GM19372 (cell line): ENCODE measurements at regions not wholly inside any gene's neighbourhood (a gene's known extent, or its start where the extent isn't known, plus 50 kb on each side); places are given as distances from the start of the nearest gene placed in this dataset.

ENCODE experiments used
- ATAC-seq: cut with Tn5 transposase; IDR thresholded peaks from one replicate; pipeline ENCODE4 v1.9.1; 2021; ENCODE audit warnings: mild to moderate bottlenecking, low read depth, moderate library complexity; ENCODE audit not compliant: unreplicated experiment

DNA sequence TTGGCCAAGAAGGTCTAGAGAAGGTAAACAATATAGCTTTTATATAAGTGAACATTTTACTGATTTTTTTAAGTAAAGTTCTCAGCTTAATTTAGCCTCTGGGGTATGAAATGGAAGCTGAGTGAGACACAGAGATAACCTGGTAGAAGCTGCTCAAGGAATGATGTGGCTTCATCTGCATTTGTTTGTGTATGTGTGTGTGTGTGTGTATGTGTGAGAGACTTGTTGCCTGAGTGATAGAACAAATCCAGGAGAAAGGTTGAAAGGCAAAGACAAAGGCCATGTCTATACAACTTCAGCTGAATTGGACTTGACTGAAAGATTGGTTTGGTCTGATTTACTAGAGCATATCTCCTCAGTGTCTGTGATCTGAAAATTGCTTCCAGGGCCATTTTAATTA lies 63.6 kb downstream of the PCDH7 start:
- ATAC-seq: no peak

DNA sequence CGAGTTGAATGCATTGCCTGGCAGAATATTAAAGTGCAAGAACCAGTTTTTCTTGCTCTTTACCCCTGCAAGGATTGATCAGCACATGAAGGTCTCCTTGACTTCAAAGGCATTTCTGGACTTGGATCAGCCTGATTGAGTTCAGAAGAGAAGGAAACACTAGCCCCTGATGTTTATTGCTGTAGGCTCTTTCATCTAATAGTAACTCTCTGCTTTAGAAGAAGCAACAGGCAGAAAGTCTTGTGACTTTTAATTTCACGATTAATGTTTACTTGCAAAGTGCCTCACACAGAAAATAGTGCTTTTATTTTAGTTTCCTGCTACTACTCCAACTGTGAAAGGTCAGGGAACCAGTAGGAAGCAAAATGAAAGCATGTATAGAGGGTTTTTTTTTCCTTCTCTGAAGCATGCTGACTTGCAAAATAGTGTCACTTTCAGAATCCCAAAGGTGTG lies 69.1 kb downstream of the PCDH7 start:
- ATAC-seq: no peak

DNA sequence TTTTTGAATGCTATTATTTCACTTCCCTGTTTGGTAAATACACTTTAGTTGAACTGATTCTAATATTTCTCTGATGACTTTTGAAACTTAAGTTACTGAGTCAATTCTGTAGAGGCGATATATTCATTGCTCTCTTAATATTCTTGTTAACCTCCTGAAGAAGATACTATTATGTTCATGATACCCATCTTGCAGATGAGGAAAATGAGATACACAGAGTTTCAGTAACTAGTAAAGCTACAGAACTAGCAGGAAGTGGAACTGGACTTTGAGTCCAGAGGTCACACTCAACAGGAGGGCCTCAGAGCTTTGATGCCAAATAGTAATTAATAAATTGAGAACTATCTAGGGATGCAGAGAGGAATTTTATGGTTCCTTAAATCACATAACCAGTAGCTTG lies 70.0 kb downstream of the PCDH7 start:
- ATAC-seq: no peak

DNA sequence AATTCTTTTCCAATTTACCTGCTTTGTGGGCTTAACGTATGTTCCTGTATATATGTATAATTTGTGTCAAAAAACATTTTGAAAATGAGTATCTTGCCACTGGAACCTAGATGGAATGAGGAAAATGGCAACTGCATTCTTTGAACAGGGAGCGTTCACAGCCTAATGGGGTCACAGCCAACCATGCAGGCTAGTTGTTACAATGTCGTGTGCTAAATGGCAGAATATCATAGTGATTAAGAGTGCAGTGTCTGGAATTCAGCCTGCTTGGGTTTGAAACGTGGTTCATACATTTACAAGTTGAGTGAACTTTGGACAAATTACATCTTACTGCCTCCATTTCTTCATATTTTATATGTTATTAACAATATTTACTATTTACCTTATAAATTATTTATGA lies 70.8 kb downstream of the PCDH7 start:
- no peak for ATAC-seq

DNA sequence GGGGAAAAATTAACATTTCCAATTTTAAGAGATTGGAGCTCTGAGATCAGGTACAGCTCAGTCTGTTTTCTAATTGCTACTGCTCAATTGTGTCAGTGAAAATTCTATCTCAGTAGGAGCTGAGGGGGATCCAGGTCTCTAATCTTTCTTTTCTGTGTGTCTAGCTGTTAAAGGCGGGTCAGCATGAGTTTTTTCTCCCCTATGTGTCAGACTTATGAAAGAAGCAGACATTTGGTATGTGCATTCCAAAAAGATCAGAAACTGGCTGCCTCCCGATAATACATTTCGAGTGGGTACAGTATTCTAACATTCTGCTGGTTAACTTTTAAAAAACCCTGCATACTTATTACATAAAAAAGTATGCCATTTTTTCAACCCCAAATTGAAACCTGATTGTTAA lies 72.4 kb downstream of the PCDH7 start:
- ATAC-seq: no peak

DNA sequence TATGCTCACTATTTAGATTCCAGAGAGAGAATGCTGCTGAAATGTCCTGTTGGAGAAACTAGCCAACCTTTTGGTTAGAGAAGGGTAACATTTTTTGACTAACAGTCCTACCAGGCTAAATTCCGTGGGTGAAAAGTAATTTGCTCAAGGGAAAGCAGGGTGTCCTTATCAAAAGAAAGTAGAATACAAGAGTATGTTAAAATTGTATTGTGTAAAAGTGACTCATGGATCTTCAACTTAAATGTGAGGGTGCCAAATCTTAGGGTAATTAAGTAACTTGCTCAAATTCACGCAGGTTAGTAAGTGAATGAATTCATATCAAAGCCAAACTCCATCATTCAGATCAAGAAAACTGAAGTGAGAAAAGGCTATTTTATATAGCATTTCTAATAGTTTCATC lies 81.7 kb downstream of the PCDH7 start:
- ATAC-seq: no peak

DNA sequence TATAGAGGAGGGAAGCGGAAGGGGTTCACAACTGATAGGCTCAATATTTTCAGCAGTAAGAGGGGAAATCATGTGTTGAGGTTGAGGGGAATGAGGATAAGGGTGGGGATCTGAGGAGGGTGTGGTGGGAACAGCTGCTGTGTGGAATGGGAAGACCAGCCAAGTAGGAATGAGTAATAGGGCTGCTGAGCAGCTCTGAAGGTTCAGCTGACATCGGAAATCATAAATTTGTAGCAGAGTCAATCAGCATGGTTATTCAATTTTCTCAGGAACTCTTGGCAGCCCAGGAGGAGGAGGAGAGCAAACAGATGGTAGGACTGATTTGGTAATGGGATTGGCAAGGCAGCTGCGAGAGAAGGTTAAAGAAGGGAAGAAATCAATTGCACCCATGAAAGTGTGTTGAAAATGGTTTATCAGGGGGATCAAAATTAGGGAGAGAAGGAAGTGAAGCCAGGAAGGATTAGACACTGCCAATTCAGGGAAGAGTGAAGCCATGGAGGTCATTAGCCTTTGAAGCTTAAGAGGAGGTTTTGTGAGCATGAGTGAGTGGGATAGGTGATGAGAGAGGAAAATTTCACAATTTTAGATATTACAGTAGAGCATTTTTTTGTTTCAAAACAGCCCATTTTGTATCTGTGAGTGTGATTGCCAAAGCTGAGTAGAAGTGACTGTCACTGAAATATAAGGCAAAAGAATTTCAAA lies 82.6 kb downstream of the PCDH7 start:
- no peak for ATAC-seq

DNA sequence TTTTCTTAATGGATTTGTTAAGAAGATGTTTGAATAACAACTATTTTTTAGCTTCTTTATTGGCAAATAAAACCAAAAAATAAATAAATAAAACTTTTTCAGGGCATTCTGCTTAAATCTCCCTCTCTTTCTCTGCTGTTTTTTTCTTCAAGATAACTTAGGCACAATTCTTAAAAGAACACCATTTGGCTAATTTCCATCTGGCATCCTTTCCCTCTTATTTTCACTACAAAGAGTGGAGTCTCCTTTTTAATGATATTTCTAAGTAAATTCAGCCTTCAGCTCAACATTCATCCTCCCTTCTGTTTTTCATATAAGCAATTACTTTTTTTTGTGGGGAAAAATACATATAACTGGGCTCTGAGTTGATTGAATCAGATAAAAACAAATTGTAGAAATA lies 88.1 kb downstream of the PCDH7 start:
- no peak for ATAC-seq

DNA sequence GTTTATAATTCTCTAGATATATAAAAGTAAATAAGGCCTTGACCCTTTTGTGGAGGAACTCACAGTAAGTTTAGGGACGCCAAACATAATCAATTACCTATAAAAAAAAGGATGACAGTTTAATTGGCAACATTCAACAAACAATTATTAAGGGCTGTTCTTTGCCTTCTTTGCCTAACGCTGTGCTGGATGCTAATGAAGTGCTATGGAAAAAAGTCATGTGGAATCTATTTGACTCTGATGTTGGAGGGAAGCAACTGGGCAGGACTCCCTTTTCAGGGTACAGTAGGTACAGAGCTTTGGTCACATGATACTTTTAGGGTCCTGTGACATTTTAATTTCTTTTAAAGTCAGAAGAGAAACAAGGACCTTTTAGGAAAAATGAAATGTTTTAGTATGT lies 91.1 kb downstream of the PCDH7 start:
- no peak for ATAC-seq

DNA sequence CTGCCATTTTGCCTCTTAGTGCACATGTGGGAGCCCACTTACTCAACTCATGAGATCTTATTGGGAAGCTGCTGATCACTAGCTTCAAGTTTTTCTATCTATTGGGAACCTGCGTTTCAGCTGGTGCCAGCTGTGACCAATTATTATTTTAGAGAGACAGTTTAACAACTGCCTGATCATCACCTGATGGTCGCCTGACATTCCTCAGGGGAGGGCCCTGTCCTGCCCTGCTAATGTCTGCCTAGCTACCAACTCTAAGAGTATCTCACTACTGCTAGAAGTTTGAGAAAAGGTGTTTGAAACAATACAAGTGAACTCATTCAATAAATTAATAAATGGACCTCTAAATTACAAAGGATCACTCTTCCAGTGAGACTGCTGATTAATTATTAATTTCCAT lies 95.5 kb downstream of the PCDH7 start:
- ATAC-seq: no peak

DNA sequence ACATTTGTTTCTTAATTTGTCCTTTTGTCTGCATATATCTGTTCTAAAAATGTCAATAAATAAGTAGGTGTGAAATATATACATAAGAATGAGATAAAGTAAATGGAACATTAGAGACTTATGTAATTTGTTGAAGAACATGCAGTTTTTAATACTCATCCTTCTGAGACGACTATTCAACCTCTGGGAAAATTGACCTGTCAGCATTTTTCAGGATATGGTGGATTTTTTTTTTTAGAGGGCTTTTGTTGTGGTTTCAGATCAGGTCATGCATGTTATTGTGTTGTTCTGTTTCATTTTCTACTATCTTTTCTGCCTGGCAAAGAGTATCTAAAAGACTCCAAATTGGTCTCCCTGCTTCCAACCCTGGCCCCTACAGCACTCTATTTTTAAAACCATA lies 97.3 kb downstream of the PCDH7 start:
- no peak for ATAC-seq

DNA sequence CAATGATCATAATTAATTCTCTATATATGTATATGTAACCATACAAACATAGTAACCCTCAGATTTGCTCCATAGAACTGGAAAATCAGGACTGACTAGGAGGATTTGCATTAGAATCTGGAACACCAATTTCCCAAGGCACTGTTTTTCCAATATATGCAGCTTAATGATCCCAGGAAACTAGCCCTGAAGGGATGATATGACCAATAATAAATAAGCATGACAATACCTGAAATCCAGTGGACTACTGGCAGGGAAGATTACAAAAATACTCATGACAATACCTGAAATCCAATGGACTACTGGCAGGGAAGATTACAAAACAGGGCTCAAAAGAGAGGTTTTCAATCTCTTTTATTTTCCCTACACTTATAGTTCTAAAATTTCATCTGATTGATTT lies 98.4 kb downstream of the PCDH7 start:
- ATAC-seq: no peak

DNA sequence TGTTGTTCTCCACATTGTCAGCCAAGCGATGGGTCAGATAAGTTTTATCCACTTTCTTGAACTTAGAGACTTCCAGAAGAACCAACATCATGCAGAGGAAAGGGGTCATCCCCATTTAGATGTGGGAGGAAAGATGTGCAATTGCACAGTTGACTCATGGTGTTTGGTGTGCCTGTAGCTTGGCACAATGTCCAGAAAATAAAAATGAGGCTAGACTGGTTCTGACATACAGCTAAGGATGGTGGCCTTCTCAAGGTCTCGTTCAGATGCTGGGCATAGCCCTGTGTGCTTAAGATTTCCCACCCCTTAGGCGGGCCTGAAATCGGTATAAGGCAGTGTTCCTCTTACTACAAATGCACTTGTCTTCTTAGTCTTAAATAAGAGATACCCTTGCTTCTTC lies 101.1 kb downstream of the PCDH7 start:
- no peak for ATAC-seq

DNA sequence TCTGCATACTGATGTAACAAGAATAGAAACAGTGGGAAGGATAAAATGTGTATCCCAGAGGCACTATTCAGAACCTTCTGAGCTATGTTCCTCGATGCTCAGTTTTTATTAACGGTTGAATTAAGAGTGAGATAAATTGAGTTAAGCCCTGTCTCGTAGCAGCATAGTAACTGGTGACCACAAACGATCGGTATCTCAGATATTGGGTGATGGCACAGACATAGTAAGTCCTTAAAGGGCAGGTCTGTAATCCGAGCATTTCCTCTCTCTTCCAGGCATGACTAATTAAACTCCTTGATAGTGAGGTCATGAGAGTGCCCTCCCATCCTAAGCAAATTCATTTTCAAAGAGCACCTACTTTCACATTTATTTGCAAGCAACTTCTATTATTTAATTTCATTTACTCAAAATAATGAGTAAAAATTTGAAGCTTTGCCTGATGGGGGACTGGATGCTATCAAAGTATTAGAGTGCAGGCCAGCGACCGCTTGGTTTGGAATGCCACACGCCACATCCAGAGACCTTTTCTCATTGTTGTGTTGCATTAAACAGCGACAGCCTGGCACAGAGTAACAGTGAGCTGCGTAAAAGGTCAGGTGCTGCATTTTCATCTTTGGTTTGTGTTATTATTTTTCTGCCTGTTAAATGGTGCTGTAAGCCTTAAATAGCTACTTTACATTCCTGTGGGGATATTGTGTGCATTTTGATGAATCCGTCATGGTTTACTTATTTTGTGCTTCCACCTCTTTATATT lies 101.9 kb downstream of the PCDH7 start:
- no peak for ATAC-seq

DNA sequence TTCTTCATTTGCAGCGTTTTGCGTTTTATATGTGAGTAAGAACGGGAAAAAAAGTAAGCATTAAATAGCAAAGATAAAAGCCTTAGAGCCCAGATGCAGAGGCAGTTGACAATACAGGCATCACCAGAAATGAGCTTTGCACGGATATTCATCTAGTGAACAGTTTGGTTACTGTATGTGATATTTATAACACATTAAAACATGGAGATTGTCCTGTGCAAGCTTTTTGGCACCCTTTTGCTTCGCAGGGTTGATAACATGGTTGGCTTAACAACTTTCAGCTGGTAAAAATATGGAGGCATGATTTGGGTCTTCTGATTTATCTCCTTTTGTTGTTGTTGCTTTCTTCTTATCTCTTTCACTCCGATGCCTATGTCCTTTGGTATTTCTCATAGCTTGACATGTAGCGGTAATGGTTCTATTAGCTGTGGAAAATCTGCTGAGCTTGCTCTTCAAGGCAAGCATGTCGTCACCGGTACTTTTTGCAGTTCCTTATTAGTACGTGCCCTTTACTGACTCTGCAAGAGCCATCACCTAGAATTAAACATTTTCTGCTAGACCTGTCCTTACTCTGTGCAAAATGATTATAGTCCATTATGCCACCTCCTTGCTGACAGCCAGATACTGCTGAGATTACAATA lies 102.9 kb downstream of the PCDH7 start:
- ATAC-seq: no peak

DNA sequence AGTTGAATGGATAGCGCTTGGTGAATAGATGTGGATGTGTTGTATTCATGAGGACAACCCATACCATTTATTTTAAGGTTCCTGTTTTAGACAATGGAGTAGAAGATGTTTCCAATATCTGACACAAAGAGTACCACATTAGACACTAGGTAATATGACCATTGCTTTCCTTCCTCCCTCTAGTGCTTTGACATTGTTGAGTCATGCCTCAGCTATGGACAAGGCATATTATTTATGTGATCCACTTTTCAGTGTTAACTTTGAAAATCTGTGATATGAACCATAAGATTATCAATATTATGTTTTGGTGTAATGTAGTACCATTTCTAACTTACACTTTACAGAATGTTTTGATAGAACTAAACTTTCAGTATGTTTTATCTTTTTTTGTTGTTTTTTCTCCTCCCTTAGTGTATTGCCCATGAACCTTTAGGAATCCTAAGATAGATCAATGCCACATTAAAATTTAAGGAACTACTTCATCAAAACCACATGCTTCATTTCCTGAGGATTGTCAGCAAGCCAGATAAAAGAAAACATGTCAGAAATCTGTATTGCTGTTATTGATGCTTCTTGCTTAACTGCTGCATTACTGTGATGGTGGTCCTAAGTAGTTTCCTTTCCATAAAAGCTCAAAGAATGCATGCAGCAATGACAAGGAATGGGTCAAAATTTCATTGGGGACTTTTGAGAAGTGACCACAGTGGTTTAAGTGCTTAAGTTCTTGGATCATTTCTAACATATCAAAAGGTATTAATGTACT lies 105.0 kb downstream of the PCDH7 start:
- no peak for ATAC-seq

DNA sequence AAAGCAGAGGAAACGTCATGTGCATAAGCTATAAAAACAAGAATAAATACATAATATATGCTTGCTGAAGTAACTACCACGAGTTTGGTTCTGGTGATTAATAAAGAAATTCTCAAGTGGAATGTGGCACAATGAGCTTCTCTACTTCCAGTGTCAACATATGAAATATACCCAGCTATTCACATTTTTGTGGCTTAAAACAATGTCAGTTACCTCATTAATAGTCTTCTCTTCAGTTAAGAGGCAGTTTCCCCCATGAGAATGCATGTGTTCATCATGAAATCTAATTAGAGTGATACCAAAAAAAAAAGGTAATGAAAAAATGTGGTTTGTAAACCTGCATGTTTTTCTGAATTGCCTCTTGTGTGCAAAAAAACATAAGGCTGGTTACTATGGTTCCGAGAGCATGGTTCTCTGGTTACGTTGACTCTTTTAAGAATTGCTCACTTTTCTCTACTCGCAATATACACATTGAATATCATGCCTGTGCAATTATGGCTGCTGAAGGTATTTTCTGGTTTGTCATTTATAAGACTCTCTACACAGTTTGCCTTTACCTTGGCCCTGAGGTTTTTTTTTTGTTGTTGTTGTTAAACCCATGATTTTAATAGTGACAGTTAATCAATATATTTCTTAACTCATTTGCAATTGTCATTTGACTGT lies 108.2 kb downstream of the PCDH7 start:
- ATAC-seq: no peak

DNA sequence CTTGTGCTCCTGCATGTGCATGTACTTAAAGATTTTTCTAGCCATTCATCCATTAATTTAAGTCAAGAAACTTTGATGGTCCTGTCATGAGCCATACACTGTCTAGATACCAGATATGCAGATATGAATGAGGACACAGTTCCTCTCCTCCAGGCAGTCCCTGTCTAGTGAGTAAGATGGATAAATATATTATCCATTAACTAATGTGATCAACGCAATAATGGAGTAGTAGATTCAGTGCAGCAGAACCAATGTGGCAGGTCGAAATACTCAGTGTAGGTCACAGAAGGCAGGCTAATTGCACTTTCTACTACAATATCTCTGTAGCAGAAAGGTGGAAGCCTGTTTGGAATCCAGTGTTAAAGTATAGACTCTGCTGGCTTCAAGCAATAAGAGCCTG lies 112.5 kb downstream of the PCDH7 start:
- no peak for ATAC-seq

DNA sequence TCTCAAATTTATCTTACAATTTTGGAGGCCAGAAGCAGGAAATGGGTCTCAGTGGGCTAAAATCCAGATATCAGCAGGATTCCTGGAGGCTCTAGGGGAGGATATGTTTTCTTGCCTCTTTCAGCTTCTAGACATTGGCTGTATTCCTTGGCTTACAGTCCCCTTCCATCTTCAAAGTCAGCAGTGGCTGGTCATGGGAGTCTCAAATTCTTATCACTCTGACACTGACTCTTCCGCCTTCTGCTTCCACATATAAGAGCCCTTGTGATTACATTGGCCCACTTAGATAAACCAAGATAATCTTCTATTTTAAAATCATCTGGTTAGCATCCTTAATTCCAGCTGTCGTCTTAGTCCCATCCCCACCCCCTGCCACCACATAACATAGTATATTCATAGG lies 113.0 kb downstream of the PCDH7 start:
- ATAC-seq: no peak

DNA sequence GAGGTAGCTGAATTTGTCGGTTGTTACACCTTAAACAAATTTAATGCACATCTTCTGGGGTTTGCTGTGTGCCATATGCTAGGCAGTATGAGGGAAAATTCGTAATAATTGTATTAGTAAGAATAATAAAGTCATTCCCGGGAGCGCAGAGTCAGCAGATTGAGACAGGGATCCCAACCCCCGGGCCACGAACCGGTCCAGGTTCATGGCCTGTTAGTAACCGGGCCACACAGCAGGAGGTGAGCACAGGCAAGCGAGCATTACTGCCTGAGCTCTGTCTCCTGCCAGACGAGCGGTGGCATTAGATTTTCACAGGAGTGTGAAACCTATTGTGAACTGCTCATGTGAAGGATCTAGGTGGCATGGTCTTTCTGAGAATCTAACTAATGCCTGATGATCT lies 114.9 kb downstream of the PCDH7 start:
- no peak for ATAC-seq

DNA sequence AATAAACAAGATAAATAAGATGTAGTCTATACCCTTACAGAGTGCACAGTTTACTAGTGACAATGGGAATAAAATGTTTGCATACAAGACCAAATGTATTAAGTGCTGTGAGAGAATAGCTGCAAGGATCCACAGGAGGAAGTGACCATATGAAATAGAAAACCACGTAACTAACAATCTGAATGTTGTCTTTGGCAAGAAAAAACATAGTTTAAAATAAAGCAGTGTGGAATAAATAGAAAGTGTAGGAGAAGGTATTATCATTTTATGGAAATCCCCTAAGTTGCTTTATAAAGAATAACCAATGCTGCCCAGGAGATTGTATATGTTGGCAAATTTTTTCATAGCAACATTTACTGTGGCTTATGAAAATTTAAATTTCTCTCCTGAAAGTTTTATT lies 116.1 kb downstream of the PCDH7 start:
- ATAC-seq: no peak
